Smooth muscle cell (in vitro differentiated cells): ENCODE measurements at regions not wholly inside any gene's neighbourhood (a gene's known extent, or its start where the extent isn't known, plus 50 kb on each side); places are given as distances from the start of the nearest gene placed in this dataset.

Source experiments
- DNase-seq: peaks from one replicate; lab custom pipeline; 2025; ENCODE audit not compliant: unreplicated experiment; lab: John Stamatoyannopoulos, UW
- H2AFZ ChIP-seq: fragments of 200-600 bp; sonication (generic); 2 replicates; pipeline ENCODE4 v1.6.0; 2016; ENCODE audit warnings: antibody characterized with exemption, low read depth, mild to moderate bottlenecking
- H3F3A ChIP-seq: fragments of 200-600 bp; sonication (generic); 2 replicates; pipeline ENCODE4 v1.6.0; 2017; ENCODE audit warnings: antibody characterized with exemption, low read depth
- H3K27ac ChIP-seq: fragments of 200-600 bp; sonication (generic); 2 replicates; pipeline ENCODE4 v1.5.1; 2016; ENCODE audit warnings: low read depth, mild to moderate bottlenecking
- H3K27me3 ChIP-seq: fragments of 200-600 bp; sonication (generic); 2 replicates; pipeline ENCODE4 v1.6.1; 2016; ENCODE audit warnings: low read depth, mild to moderate bottlenecking
- H3K36me3 ChIP-seq: fragments of 200-600 bp; sonication (generic); 2 replicates; pipeline ENCODE4 v1.5.1; 2016; ENCODE audit warnings: low read depth
- H3K4me1 ChIP-seq: fragments of 200-600 bp; sonication (generic); 2 replicates; pipeline ENCODE4 v1.5.1; 2016; ENCODE audit warnings: low read depth
- H3K4me2 ChIP-seq: fragments of 200-600 bp; sonication (generic); 2 replicates; pipeline ENCODE4 v1.6.0; 2016; ENCODE audit warnings: mild to moderate bottlenecking
- H3K4me3 ChIP-seq: fragments of 200-600 bp; sonication (generic); 2 replicates; pipeline ENCODE4 v1.5.1; 2016; ENCODE audit warnings: mild to moderate bottlenecking
- H3K79me2 ChIP-seq: fragments of 200-600 bp; sonication (generic); 2 replicates; pipeline ENCODE4 v1.6.0; 2016; ENCODE audit warnings: low read depth, mild to moderate bottlenecking
- H3K9ac ChIP-seq: fragments of 200-600 bp; sonication (generic); 2 replicates; pipeline ENCODE4 v1.6.0; 2016; ENCODE audit warnings: low read depth
- H3K9me3 ChIP-seq: fragments of 200-600 bp; sonication (generic); replicated peaks from 2 replicates; pipeline ENCODE4 v1.5.1; 2016; ENCODE audit warnings: low read depth
- H4K20me1 ChIP-seq: fragments of 200-600 bp; sonication (generic); 2 replicates; pipeline ENCODE4 v1.6.0; 2016; ENCODE audit warnings: low read depth
- CTCF ChIP-seq: fragments of 200-600 bp; sonication (generic); IDR thresholded peaks from 2 replicates; pipeline ENCODE4 v1.5.1; 2017; ENCODE audit warnings: borderline replicate concordance, mild to moderate bottlenecking, antibody characterized with exemption; ENCODE audit not compliant: insufficient read depth, poor library complexity, severe bottlenecking
- whole genome bisulfite sequencing: methylation state at CpG from one replicate; pipeline ENCODE4 v1.1.7; 2016; ENCODE audit warnings: low lambda C conversion rate; 5-methylcytosine and 5-hydroxymethylcytosine counted together

GRCh38 chr2:9094117-9094516 is 90.6 kb upstream of the MBOAT2 start:
- Histone ChIP-seq H3K4me2 (no peak overlapping the region), H2AFZ (no peak overlapping the region), H3F3A (no peaks in the 10 kb centered on the region), H3K9ac (no peak overlapping the region), H3K4me3 (no peak overlapping the region), H3K79me2 (no peaks in the 10 kb centered on the region), H3K4me1 (peaks cover 2% of the 10 kb centered on the region), H3K36me3 (no peaks in the 10 kb centered on the region), H3K27ac (no peak overlapping the region), H3K27me3 (no peaks in the 10 kb centered on the region), H4K20me1 (no peaks in the 10 kb centered on the region), H3K9me3 (no peaks in the 10 kb centered on the region)
- WGBS, result 98% methylated on average over 14 of the region's 14 CpGs
- DNase-seq, result no peak
- no peak for TF ChIP-seq CTCF

- no peak for DNase-seq
- H3K27ac ChIP-seq, result no peak overlapping the region
- H4K20me1 ChIP-seq, result no peaks in the 10 kb centered on the region
- H3K9ac ChIP-seq, result no peak overlapping the region
- no peaks in the 10 kb centered on the region for H3K9me3 ChIP-seq
- no peaks in the 10 kb centered on the region for H3K27me3 ChIP-seq
- no peaks in the 10 kb centered on the region for H3F3A ChIP-seq
- no peak overlapping the region for H3K4me2 ChIP-seq
- H2AFZ ChIP-seq, result no peak overlapping the region
- no peak overlapping the region for H3K4me3 ChIP-seq
- H3K79me2 ChIP-seq, result no peaks in the 10 kb centered on the region
- H3K36me3 ChIP-seq, result no peaks in the 10 kb centered on the region
- no peaks in the 10 kb centered on the region for H3K4me1 ChIP-seq
- no peak for TF ChIP-seq CTCF
- WGBS, result 88% methylated on average over 3 of the region's 3 CpGs
These were observed 89.8 kb upstream of the MBOAT2 start for GRCh38 chr2:9093324-9093723.

DNA sequence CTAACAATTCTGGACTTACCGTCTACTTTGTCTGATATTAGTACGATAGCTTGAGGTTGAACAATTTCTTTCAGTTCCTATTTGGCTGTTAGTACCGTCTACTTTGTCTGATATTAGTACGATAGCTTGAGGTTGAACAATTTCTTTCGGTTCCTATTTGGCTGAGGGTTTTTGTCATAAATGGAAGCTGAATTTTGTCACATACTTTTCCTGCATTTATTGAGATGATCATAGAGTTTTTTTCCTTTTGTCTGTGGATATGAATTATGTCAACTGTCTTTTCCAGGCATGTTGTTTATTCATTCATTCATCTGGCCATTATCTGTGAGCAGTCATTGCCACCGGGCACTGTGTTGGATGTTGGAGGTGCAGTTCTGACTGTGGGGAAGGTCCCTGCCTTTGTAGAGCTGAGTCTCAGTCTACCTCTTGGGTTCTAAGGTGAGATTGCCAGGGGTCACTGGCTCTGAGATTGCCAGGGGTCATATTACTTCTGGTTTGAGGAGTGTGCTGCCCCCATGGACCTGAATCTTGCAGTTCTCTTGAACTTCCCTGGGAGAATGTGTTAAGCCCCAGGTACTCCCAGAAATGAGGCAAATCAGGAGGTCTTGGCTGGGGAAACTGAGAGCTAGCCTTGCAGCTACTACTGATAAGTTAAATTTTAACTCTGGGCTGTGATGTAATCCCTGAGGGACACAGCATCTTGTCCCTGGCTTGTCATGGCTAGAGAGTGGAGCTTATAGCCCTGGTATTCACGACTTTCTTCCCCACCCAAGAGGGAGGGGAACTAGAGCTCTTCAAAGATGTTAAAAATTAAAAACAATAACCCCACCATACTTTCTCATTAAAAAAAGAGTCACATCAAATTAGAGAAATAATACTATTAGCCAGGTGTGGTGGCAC is 89.1 kb upstream of the MBOAT2 start:
- Histone ChIP-seq H3K27ac (no peak overlapping the region), H2AFZ (no peak overlapping the region), H3F3A (no peaks in the 10 kb centered on the region), H4K20me1 (no peaks in the 10 kb centered on the region), H3K27me3 (no peaks in the 10 kb centered on the region), H3K4me1 (peaks cover under 1% of the 10 kb centered on the region), H3K9ac (no peak overlapping the region), H3K4me3 (no peak overlapping the region), H3K9me3 (no peaks in the 10 kb centered on the region), H3K79me2 (no peaks in the 10 kb centered on the region), H3K4me2 (no peak overlapping the region), H3K36me3 (no peaks in the 10 kb centered on the region)
- DNase-seq, result no peak
- TF ChIP-seq CTCF, result no peak
- WGBS, result 91% methylated on average over 7 of the region's 7 CpGs

DNA sequence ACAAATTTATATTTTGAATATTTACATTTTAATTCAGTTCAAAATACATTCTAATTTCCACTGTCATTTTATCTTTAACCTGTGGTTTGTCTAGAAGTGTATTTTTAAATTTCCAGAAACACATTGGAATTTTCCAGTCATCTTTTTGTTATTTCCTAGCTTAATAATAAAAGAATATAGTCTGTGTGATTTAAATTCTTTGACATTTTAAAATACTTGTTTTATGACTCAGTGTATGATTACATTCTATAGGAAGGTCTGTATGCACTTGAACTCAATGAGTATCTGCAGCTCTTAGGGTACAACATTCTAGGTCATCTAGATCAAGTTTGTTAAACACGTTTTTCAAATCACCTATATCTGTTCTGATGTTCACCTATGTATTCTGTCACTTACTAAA is 88.3 kb upstream of the MBOAT2 start:
- Histone ChIP-seq H2AFZ (no peak overlapping the region), H3K9me3 (no peaks in the 10 kb centered on the region), H3K9ac (no peak overlapping the region), H3K79me2 (no peaks in the 10 kb centered on the region), H4K20me1 (no peaks in the 10 kb centered on the region), H3K27me3 (no peaks in the 10 kb centered on the region), H3K27ac (no peak overlapping the region), H3K36me3 (no peaks in the 10 kb centered on the region), H3F3A (no peaks in the 10 kb centered on the region), H3K4me1 (peaks cover 9% of the 10 kb centered on the region), H3K4me3 (no peak overlapping the region), H3K4me2 (no peak overlapping the region)
- TF ChIP-seq CTCF, result no peak
- DNase-seq, result no peak
- WGBS, result 72% methylated on average over 1 of the region's 1 CpG
